Neural progenitor cell (in vitro differentiated cells): ENCODE measurements at regions not wholly inside any gene's neighbourhood (a gene's known extent, or its start where the extent isn't known, plus 50 kb on each side); places are given as distances from the start of the nearest gene placed in this dataset.

Experiments
- DNase-seq: peaks from one replicate; pipeline ENCODE4 v3.0.0-alpha.2; 2016; ENCODE audit warnings: low spot score
- H2AFZ ChIP-seq: fragments of 200-600 bp; sonication (generic); replicated peaks from 2 replicates; pipeline ENCODE4 v1.6.1; 2016; ENCODE audit warnings: antibody characterized with exemption
- H3F3A ChIP-seq: fragments of 200-600 bp; sonication (generic); 2 replicates; pipeline ENCODE4 v1.6.1; 2016; ENCODE audit warnings: antibody characterized with exemption, low read depth
- H3K27ac ChIP-seq: fragments of 200-600 bp; sonication (generic); 2 replicates; pipeline ENCODE4 v1.5.1; 2016; ENCODE audit warnings: mild to moderate bottlenecking
- H3K27me3 ChIP-seq: fragments of 200-600 bp; sonication (generic); 2 replicates; pipeline ENCODE4 v1.6.1; 2016; ENCODE audit warnings: mild to moderate bottlenecking, moderate library complexity
- H3K36me3 ChIP-seq: fragments of 200-600 bp; sonication (generic); 2 replicates; pipeline ENCODE4 v1.5.1; 2016
- H3K4me1 ChIP-seq: fragments of 200-600 bp; sonication (generic); 2 replicates; pipeline ENCODE4 v1.6.1; 2016; ENCODE audit warnings: mixed run types
- H3K4me2 ChIP-seq: fragments of 200-600 bp; sonication (generic); 2 replicates; pipeline ENCODE4 v1.6.1; 2016
- H3K4me3 ChIP-seq: fragments of 200-600 bp; sonication (generic); 2 replicates; pipeline ENCODE4 v1.5.1; 2016
- H3K79me2 ChIP-seq: fragments of 200-600 bp; sonication (generic); 2 replicates; pipeline ENCODE4 v1.6.1; 2016; ENCODE audit warnings: low read depth
- H3K9ac ChIP-seq: fragments of 200-600 bp; sonication (generic); 2 replicates; pipeline ENCODE4 v1.6.1; 2016
- H3K9me3 ChIP-seq: fragments of 200-600 bp; sonication (generic); 2 replicates; pipeline ENCODE4 v1.5.1; 2016; ENCODE audit warnings: low read depth
- H4K20me1 ChIP-seq: fragments of 200-600 bp; sonication (generic); 2 replicates; pipeline ENCODE4 v1.6.1; 2016; ENCODE audit warnings: low read depth
- H3K27ac Mint-ChIP-seq: 3 replicates; pipeline ENCODE4 v1.8.0; 2021; ENCODE audit warnings: mixed read lengths
- H3K27me3 Mint-ChIP-seq: 2 replicates; pipeline ENCODE4 v1.8.0; 2022; ENCODE audit warnings: low read depth, mild to moderate bottlenecking, inconsistent platforms, moderate library complexity, mixed read lengths; ENCODE audit not compliant: insufficient read depth
- H3K36me3 Mint-ChIP-seq: 3 replicates; pipeline ENCODE4 v1.8.0; 2021; ENCODE audit warnings: mixed read lengths
- H3K4me1 Mint-ChIP-seq: 3 replicates; pipeline ENCODE4 v1.8.0; 2021; ENCODE audit warnings: mixed read lengths
- H3K4me3 Mint-ChIP-seq: 3 replicates; pipeline ENCODE4 v1.8.0; 2021; ENCODE audit warnings: mild to moderate bottlenecking, moderate library complexity, mixed read lengths
- H3K9me3 Mint-ChIP-seq: 3 replicates; pipeline ENCODE4 v1.8.0; 2020; ENCODE audit warnings: mixed read lengths
- CTCF ChIP-seq: fragments of 200-600 bp; sonication (generic); IDR thresholded peaks from 2 replicates; pipeline ENCODE4 v1.5.1; 2017; ENCODE audit warnings: antibody characterized with exemption, mild to moderate bottlenecking
- EZH2 ChIP-seq: fragments of 200-600 bp; sonication (generic); IDR thresholded peaks from 2 replicates; pipeline ENCODE4 v1.6.1; 2017; ENCODE audit warnings: antibody characterized with exemption, mild to moderate bottlenecking, moderate library complexity
- EZH2phosphoT487 ChIP-seq: fragments of 200-600 bp; sonication (generic); IDR thresholded peaks from 2 replicates; pipeline ENCODE4 v1.6.1; 2017; ENCODE audit warnings: antibody characterized with exemption

GRCh38 chr7:16317406-16317805, 103.9 kb downstream of the CRPPA start:
- TF ChIP-seq EZH2 (no peak), CTCF (no peak), EZH2phosphoT487 (no peak)
- H4K20me1 ChIP-seq: no peaks in the 10 kb centered on the region
- no peaks in the 10 kb centered on the region for H3K36me3 ChIP-seq
- no peaks in the 10 kb centered on the region for H3K4me1 Mint-ChIP-seq
- H3K4me2 ChIP-seq: no peak overlapping the region
- no peak overlapping the region for H3K4me3 ChIP-seq
- no peak overlapping the region for H3K4me3 Mint-ChIP-seq
- no peaks in the 10 kb centered on the region for H3K79me2 ChIP-seq
- H3K36me3 Mint-ChIP-seq: no peaks in the 10 kb centered on the region
- no peaks in the 10 kb centered on the region for H3K4me1 ChIP-seq
- no peaks in the 10 kb centered on the region for H3K27me3 Mint-ChIP-seq
- no peak overlapping the region for H3K27ac ChIP-seq
- H3K9me3 ChIP-seq: no peaks in the 10 kb centered on the region
- H3K9ac ChIP-seq: no peak overlapping the region
- H3K27ac Mint-ChIP-seq: no peak overlapping the region
- H3K9me3 Mint-ChIP-seq: no peaks in the 10 kb centered on the region
- H2AFZ ChIP-seq: no peak overlapping the region
- no peaks in the 10 kb centered on the region for H3F3A ChIP-seq
- DNase-seq: no peak
- no peaks in the 10 kb centered on the region for H3K27me3 ChIP-seq

GRCh38 chr7:16315280-16315679, 106.1 kb downstream of the CRPPA start:
- no peaks in the 10 kb centered on the region for H3K4me1 ChIP-seq
- no peak overlapping the region for H3K27ac Mint-ChIP-seq
- no peaks in the 10 kb centered on the region for H3K4me1 Mint-ChIP-seq
- no peaks in the 10 kb centered on the region for H3K9me3 ChIP-seq
- no peaks in the 10 kb centered on the region for H3K27me3 ChIP-seq
- no peak overlapping the region for H3K9ac ChIP-seq
- H3K36me3 ChIP-seq: no peaks in the 10 kb centered on the region
- no peak overlapping the region for H3K4me3 ChIP-seq
- H3K9me3 Mint-ChIP-seq: no peaks in the 10 kb centered on the region
- H4K20me1 ChIP-seq: no peaks in the 10 kb centered on the region
- no peaks in the 10 kb centered on the region for H3K27me3 Mint-ChIP-seq
- no peaks in the 10 kb centered on the region for H3K36me3 Mint-ChIP-seq
- H3K27ac ChIP-seq: no peak overlapping the region
- DNase-seq: no peak
- no peak for TF ChIP-seq CTCF
- TF ChIP-seq EZH2: no peak
- no peak for TF ChIP-seq EZH2phosphoT487
- no peak overlapping the region for H2AFZ ChIP-seq
- H3K79me2 ChIP-seq: no peaks in the 10 kb centered on the region
- no peak overlapping the region for H3K4me2 ChIP-seq
- H3F3A ChIP-seq: no peaks in the 10 kb centered on the region
- no peak overlapping the region for H3K4me3 Mint-ChIP-seq

GRCh38 chr7:16309129-16309528, 112.2 kb downstream of the CRPPA start:
- H3K79me2 ChIP-seq: no peaks in the 10 kb centered on the region
- Mint-ChIP-seq H3K27me3 (no peaks in the 10 kb centered on the region), H3K4me3 (no peak overlapping the region), H3K9me3 (no peaks in the 10 kb centered on the region), H3K27ac (no peak overlapping the region), H3K36me3 (no peaks in the 10 kb centered on the region), H3K4me1 (no peaks in the 10 kb centered on the region)
- H3K4me3 ChIP-seq: no peak overlapping the region
- no peaks in the 10 kb centered on the region for H3K4me1 ChIP-seq
- no peaks in the 10 kb centered on the region for H3K27me3 ChIP-seq
- no peaks in the 10 kb centered on the region for H4K20me1 ChIP-seq
- H3K36me3 ChIP-seq: no peaks in the 10 kb centered on the region
- no peak overlapping the region for H3K4me2 ChIP-seq
- TF ChIP-seq EZH2phosphoT487 (no peak), CTCF (no peak), EZH2 (no peak)
- DNase-seq: no peak
- no peak overlapping the region for H3K9ac ChIP-seq
- no peaks in the 10 kb centered on the region for H3K9me3 ChIP-seq
- H3F3A ChIP-seq: no peaks in the 10 kb centered on the region
- no peak overlapping the region for H2AFZ ChIP-seq
- no peak overlapping the region for H3K27ac ChIP-seq

DNA sequence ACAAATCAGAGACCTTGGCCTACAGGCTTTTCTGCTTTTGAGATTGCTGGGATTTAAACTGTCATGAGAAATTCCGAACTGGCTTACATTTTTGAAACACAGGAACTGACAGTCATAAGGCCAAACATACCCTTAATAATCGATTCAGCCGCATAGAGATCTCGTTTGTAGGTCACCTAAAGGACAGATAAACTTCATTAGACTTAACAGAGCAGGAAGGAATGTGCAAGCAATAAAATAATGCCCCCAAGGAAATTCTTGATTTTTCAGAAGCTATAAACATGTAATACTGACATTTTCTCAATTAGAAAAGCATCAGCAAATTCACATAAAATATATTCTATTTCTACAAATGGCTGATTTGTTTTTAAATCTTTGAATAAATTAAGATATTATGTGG, 120.0 kb downstream of the CRPPA start:
- no peak overlapping the region for H3K27ac Mint-ChIP-seq
- H3K36me3 ChIP-seq: no peaks in the 10 kb centered on the region
- no peaks in the 10 kb centered on the region for H3K27me3 ChIP-seq
- no peak overlapping the region for H3K27ac ChIP-seq
- H3K9ac ChIP-seq: no peak overlapping the region
- no peaks in the 10 kb centered on the region for H3K27me3 Mint-ChIP-seq
- H3K4me2 ChIP-seq: no peak overlapping the region
- H3K36me3 Mint-ChIP-seq: no peaks in the 10 kb centered on the region
- no peaks in the 10 kb centered on the region for H3K79me2 ChIP-seq
- no peak for DNase-seq
- H2AFZ ChIP-seq: no peak overlapping the region
- H3F3A ChIP-seq: no peaks in the 10 kb centered on the region
- H3K9me3 Mint-ChIP-seq: no peaks in the 10 kb centered on the region
- no peaks in the 10 kb centered on the region for H3K4me1 Mint-ChIP-seq
- no peaks in the 10 kb centered on the region for H3K4me1 ChIP-seq
- H4K20me1 ChIP-seq: no peaks in the 10 kb centered on the region
- no peak overlapping the region for H3K4me3 Mint-ChIP-seq
- no peak overlapping the region for H3K4me3 ChIP-seq
- TF ChIP-seq EZH2phosphoT487: no peak
- TF ChIP-seq CTCF: no peak
- no peak for TF ChIP-seq EZH2
- H3K9me3 ChIP-seq: no peaks in the 10 kb centered on the region
